Stimulated activated naive B cell treated with anti-CD40 and anti-IgM and Interleukin-4, amounts not matched to agents 10 μg/mL and 1 μg/mL and 100 μg/mL, for 72 hours (primary cell): ENCODE measurements at regions not wholly inside any gene's neighbourhood (a gene's known extent, or its start where the extent isn't known, plus 50 kb on each side); places are given as distances from the start of the nearest gene placed in this dataset.

Source experiments
- ATAC-seq, 2 donors: fragments of 150-1000 bp; cut with Tn5 transposase; replicated peaks; 2 replicates each; pipeline ENCODE4 v1.10.0; 2021; ENCODE audit warnings: moderate library complexity in 1 of 2
- DNase-seq: peaks from one replicate; pipeline ENCODE4 v3.0.0; 2021
- H3K27ac Mint-ChIP-seq: one replicate; pipeline ENCODE4 v1.8.0; 2022; ENCODE audit warnings: mild to moderate bottlenecking, mixed read lengths
- H3K27me3 Mint-ChIP-seq, 2 donors: one replicate each; pipeline ENCODE4 v1.8.0; 2022; ENCODE audit warnings: mixed read lengths in 2 of 2
- H3K36me3 Mint-ChIP-seq, 2 donors: one replicate each; pipeline ENCODE4 v1.8.0; 2022; ENCODE audit warnings: mixed read lengths in 2 of 2, mild to moderate bottlenecking in 1 of 2
- H3K4me1 Mint-ChIP-seq, 2 donors: one replicate each; pipeline ENCODE4 v1.8.0; 2022; ENCODE audit warnings: mixed read lengths in 2 of 2, mild to moderate bottlenecking in 1 of 2
- H3K4me3 Mint-ChIP-seq, 2 donors: one replicate each; pipeline ENCODE4 v1.8.0; 2022; ENCODE audit warnings: mild to moderate bottlenecking in 2 of 2, mixed read lengths in 2 of 2, moderate library complexity in 1 of 2
- H3K9me3 Mint-ChIP-seq, 2 donors: one replicate each; pipeline ENCODE4 v1.8.0; 2022; ENCODE audit warnings: mixed read lengths in 2 of 2, mild to moderate bottlenecking in 1 of 2

GRCh38 chr7:15967121-15967520 is 280.6 kb upstream of the MEOX2 start:
- no peaks in the 10 kb centered on the region for H3K36me3 Mint-ChIP-seq
- no peaks in the 10 kb centered on the region for H3K9me3 Mint-ChIP-seq
- no peak for DNase-seq
- ATAC-seq, result no peak
- no peak overlapping the region for H3K27ac Mint-ChIP-seq
- H3K27me3 Mint-ChIP-seq, result no peaks in the 10 kb centered on the region
- H3K4me1 Mint-ChIP-seq, result no peaks in the 10 kb centered on the region
- H3K4me3 Mint-ChIP-seq, result no peak overlapping the region

DNA sequence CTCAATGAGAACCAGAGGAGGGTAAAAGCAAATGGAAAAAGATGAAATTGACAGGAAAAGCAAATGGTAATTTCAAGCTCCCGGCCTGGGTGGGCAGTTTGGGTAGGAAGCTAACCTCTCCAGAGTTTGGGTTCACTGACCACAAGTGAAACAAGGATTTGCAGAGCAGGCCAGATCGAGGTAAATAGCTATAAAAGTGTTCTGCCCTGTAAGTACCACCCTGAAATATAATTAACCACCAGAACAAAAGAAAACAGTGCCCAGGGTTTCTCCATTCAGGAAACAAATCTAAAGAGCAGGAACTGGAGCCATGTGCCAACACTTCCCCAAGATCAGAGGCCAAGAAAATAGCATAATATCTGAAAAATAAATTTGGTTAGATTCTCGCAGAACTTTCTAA is 276.7 kb upstream of the MEOX2 start:
- no peaks in the 10 kb centered on the region for H3K36me3 Mint-ChIP-seq
- no peak overlapping the region for H3K4me3 Mint-ChIP-seq
- H3K27ac Mint-ChIP-seq, result no peak overlapping the region
- no peaks in the 10 kb centered on the region for H3K27me3 Mint-ChIP-seq
- no peaks in the 10 kb centered on the region for H3K4me1 Mint-ChIP-seq
- ATAC-seq, result no peak
- DNase-seq, result no peak
- peaks cover 0 to 5% of the 10 kb centered on the region in 2 donors for H3K9me3 Mint-ChIP-seq

DNA sequence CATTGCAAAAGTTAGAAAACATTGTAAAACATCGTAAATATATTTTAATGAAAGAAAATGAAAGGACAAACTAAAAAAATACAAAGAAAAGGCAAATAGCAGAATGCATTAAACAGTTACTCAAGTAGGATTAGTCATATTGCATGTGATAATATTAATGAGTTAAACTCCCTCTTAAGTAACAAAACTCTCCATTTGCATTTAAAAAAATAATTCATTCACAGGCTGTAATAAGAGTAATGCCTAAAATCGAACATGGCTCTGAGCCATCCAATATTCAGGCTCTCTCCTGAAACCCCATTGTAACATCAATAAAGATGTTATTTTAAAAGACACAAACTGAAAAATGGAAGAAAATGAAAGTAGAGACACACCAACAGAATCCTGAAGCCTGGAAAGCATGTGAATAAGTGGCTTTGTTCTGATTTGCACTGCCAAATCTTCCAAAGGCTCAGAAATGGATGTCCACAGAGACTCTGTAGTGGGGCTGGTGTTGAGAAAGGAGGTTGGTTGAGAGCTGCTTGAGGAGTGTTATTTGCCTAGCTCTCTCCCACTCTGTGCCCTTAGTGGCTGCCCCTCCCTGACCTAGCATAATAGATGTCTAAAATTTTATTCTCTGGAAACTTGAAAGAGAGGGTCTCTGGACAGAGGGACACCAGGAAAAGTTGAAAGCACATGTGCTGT is 268.3 kb upstream of the MEOX2 start:
- Mint-ChIP-seq H3K36me3 (no peaks in the 10 kb centered on the region), H3K27ac (no peak overlapping the region), H3K9me3 (peaks cover 0 to 10% of the 10 kb centered on the region in 2 donors), H3K4me3 (no peak overlapping the region), H3K4me1 (no peaks in the 10 kb centered on the region), H3K27me3 (no peaks in the 10 kb centered on the region)
- DNase-seq, result no peak
- no peak for ATAC-seq

DNA sequence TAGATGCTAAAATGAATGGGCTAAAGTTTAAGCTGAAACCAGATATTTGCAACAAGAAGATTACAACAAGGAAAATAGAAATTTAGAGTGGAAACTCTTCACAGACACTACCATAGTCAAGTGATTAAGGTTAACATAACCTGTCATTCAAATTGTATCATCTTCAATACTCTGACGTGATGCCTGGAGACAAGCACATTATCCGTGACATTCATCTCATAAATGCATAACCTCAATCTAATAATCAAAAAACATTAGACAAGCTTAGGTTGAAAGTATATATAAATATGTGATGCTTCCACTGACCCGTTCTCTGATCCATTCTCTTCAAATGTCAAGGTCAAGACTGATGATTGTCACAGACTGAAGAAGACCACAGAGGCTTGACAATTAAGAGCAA is 263.8 kb upstream of the MEOX2 start:
- no peak overlapping the region for H3K27ac Mint-ChIP-seq
- no peaks in the 10 kb centered on the region for H3K27me3 Mint-ChIP-seq
- H3K9me3 Mint-ChIP-seq, result peaks cover 0 to 1% of the 10 kb centered on the region in 2 donors
- DNase-seq (no peak), ATAC-seq (no peak)
- no peaks in the 10 kb centered on the region for H3K4me1 Mint-ChIP-seq
- H3K4me3 Mint-ChIP-seq, result no peak overlapping the region
- H3K36me3 Mint-ChIP-seq, result no peaks in the 10 kb centered on the region

DNA sequence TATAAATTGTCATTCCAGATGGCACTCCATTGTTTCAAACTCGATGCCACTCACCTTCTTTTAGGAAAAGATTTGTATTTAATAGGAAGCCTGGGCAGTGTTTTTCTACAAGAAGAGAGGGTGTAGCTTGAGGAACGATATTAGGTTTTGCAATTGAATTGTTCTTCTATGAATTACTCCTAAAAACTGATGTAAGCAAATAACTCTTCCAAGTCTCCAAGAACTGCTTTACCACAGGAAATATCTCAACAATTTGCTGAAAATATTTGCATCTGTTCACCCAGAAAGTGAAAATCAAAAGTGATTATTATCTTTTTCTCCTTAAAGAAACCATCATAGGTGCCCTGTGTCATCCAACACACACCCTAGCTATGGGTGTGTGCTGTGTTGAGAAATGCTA is 261.3 kb upstream of the MEOX2 start:
- Mint-ChIP-seq H3K9me3 (no peaks in the 10 kb centered on the region), H3K27ac (no peak overlapping the region), H3K27me3 (no peaks in the 10 kb centered on the region), H3K36me3 (no peaks in the 10 kb centered on the region), H3K4me3 (no peak overlapping the region), H3K4me1 (no peaks in the 10 kb centered on the region)
- DNase-seq, result no peak
- ATAC-seq, result no peak

GRCh38 chr7:15938115-15938514 is 251.6 kb upstream of the MEOX2 start:
- H3K9me3 Mint-ChIP-seq, result peaks cover 0 to 4% of the 10 kb centered on the region in 2 donors
- no peak overlapping the region for H3K4me3 Mint-ChIP-seq
- no peak overlapping the region for H3K27ac Mint-ChIP-seq
- DNase-seq (no peak), ATAC-seq (no peak)
- H3K36me3 Mint-ChIP-seq, result no peaks in the 10 kb centered on the region
- H3K27me3 Mint-ChIP-seq, result no peaks in the 10 kb centered on the region
- H3K4me1 Mint-ChIP-seq, result no peaks in the 10 kb centered on the region

DNA sequence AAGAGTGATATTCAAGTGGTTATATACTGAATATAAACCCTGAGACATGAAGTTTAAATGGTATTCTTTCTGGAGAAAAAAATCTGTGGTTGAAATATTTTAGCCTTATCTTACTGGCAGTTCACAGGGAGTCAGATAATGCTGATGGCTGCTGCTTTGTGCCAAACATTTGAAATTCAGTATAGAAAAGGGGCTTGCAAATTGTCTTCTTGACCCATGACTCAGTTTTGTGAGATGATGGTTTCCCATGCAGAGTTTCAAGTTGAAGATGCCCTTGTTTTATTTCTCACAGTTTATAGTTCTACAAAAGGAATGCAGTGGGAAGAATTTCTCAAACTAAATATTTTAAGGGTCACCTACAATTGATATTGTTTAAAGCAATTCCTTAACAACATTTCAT is 251.1 kb upstream of the MEOX2 start:
- Mint-ChIP-seq H3K4me1 (no peaks in the 10 kb centered on the region), H3K9me3 (peaks cover 0 to 4% of the 10 kb centered on the region in 2 donors), H3K27ac (no peak overlapping the region), H3K27me3 (no peaks in the 10 kb centered on the region), H3K36me3 (no peaks in the 10 kb centered on the region), H3K4me3 (no peak overlapping the region)
- ATAC-seq (no peak), DNase-seq (no peak)

- ATAC-seq, result no peak
- Mint-ChIP-seq H3K36me3 (no peaks in the 10 kb centered on the region), H3K4me1 (no peaks in the 10 kb centered on the region), H3K9me3 (peaks cover 0 to 4% of the 10 kb centered on the region in 2 donors), H3K27ac (no peak overlapping the region), H3K4me3 (no peak overlapping the region), H3K27me3 (no peaks in the 10 kb centered on the region)
- no peak for DNase-seq
Measured at GRCh38 chr7:15936991-15937390, 250.5 kb upstream of the MEOX2 start.

DNA sequence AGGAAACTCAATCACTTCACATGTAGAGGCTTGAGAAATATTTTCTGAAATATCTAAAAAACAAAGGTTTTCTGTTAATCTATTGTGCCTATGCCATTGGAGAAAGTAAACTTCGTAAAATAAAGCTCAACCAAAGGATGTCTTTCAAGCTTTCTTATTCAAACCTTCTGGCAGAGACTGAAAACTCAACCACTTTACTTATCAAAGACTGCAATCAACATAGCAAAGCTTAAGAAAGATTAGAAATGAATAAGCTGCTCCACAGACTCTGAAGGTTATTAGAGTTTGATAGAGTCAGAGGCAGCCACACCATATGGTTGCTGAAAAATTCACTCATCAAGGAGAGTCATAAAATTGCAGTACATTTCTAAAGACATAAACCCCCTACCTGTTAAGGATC is 245.8 kb upstream of the MEOX2 start:
- no peaks in the 10 kb centered on the region for H3K27me3 Mint-ChIP-seq
- no peak overlapping the region for H3K4me3 Mint-ChIP-seq
- DNase-seq (no peak), ATAC-seq (no peak)
- peaks cover 0 to 2% of the 10 kb centered on the region in 2 donors for H3K9me3 Mint-ChIP-seq
- no peak overlapping the region for H3K27ac Mint-ChIP-seq
- no peaks in the 10 kb centered on the region for H3K4me1 Mint-ChIP-seq
- H3K36me3 Mint-ChIP-seq, result no peaks in the 10 kb centered on the region

DNA sequence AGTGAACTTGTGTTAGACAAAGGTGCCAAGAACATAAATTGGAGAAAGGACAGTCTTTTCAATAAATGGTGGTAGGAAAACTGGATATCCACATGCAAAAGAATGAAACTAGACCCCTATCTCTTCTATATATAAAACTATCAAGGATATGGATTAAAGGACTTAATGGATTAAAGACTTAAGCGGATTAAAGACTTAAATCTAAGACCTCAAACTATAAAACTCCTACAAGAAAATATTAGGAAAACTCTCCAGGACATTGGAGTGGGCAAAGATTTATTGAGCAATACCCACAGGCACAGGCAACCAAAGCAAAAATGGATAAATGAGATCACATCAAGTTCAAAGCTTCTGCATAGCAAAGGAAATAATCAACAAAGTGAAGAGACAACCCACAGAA is 242.9 kb upstream of the MEOX2 start:
- H3K27ac Mint-ChIP-seq, result no peak overlapping the region
- H3K4me3 Mint-ChIP-seq, result no peak overlapping the region
- ATAC-seq, result no peak
- no peaks in the 10 kb centered on the region for H3K36me3 Mint-ChIP-seq
- DNase-seq, result no peak
- H3K9me3 Mint-ChIP-seq, result peaks cover 2 to 4% of the 10 kb centered on the region in 2 donors
- H3K27me3 Mint-ChIP-seq, result no peaks in the 10 kb centered on the region
- H3K4me1 Mint-ChIP-seq, result no peaks in the 10 kb centered on the region

GRCh38 chr7:15925608-15926007 is 239.1 kb upstream of the MEOX2 start:
- no peak overlapping the region for H3K27ac Mint-ChIP-seq
- peak; percentile 39 to 57 for ATAC-seq
- no peak for DNase-seq
- no peaks in the 10 kb centered on the region for H3K27me3 Mint-ChIP-seq
- H3K9me3 Mint-ChIP-seq, result peaks cover 2 to 4% of the 10 kb centered on the region in 2 donors
- no peaks in the 10 kb centered on the region for H3K4me1 Mint-ChIP-seq
- no peaks in the 10 kb centered on the region for H3K36me3 Mint-ChIP-seq
- H3K4me3 Mint-ChIP-seq, result no peak overlapping the region

DNA sequence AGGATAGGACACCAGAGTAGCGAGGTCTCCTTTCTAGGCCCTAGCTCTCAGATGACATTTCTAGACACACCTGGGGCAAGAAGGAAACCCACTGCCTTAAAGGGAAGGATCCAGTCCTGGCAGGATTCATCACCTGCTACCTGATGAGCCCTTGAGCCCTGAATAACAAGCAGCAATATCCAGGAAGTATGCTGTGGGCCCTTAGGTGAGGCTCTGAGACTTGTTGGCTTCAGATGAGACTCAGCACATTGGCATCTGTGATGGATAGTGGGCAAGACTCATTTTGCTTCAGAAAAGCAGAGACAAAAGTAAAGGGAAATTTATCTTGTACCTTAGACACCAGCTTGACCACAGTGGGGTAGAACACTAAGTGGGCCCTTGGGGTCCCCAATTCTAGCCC is 238.4 kb upstream of the MEOX2 start:
- DNase-seq (no peak), ATAC-seq (no peak)
- no peak overlapping the region for H3K4me3 Mint-ChIP-seq

GRCh38 chr7:15922002-15922401 is 235.5 kb upstream of the MEOX2 start:
- H3K9me3 Mint-ChIP-seq, result peaks cover 0 to 4% of the 10 kb centered on the region in 2 donors
- no peak for DNase-seq
- ATAC-seq, result no peak
- H3K36me3 Mint-ChIP-seq, result no peaks in the 10 kb centered on the region
- no peak overlapping the region for H3K27ac Mint-ChIP-seq
- H3K4me1 Mint-ChIP-seq, result no peaks in the 10 kb centered on the region
- H3K4me3 Mint-ChIP-seq, result no peak overlapping the region
- H3K27me3 Mint-ChIP-seq, result no peaks in the 10 kb centered on the region

More for the DNA sequence above, 238.4 kb upstream of the MEOX2 start:
- peaks cover 2 to 4% of the 10 kb centered on the region in 2 donors for H3K9me3 Mint-ChIP-seq
- H3K27ac Mint-ChIP-seq, result no peak overlapping the region
- H3K4me1 Mint-ChIP-seq, result no peaks in the 10 kb centered on the region
- H3K27me3 Mint-ChIP-seq, result no peaks in the 10 kb centered on the region
- no peaks in the 10 kb centered on the region for H3K36me3 Mint-ChIP-seq

GRCh38 chr7:15921576-15921975 is 235.1 kb upstream of the MEOX2 start:
- peaks cover 0 to 3% of the 10 kb centered on the region in 2 donors for H3K4me1 Mint-ChIP-seq
- H3K27me3 Mint-ChIP-seq, result no peaks in the 10 kb centered on the region
- ATAC-seq (no peak), DNase-seq (no peak)
- H3K9me3 Mint-ChIP-seq, result peaks cover 0 to 3% of the 10 kb centered on the region in 2 donors
- no peaks in the 10 kb centered on the region for H3K36me3 Mint-ChIP-seq
- no peak overlapping the region for H3K4me3 Mint-ChIP-seq
- no peak overlapping the region for H3K27ac Mint-ChIP-seq

DNA sequence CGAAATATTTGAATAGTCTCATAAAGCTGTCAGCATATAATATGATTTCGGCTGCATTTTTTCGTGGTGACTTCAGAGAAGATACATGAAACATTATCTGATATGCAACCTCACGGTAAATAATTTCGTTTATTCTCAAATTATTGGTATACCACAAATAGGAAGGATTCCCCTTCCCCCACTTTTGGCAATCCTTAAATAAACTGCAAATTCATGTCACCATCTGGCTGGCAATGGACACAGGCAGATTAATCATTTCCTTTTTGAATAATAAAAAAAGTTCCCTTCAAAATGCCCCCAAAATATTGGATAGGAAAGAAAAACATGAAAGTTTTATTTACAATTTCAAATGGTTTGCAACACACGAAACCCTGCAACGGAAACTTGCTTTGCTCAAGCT is 234.5 kb upstream of the MEOX2 start:
- Mint-ChIP-seq H3K4me1 (peaks cover 0 to 6% of the 10 kb centered on the region in 2 donors), H3K36me3 (no peaks in the 10 kb centered on the region), H3K27me3 (no peaks in the 10 kb centered on the region), H3K9me3 (no peaks in the 10 kb centered on the region), H3K27ac (no peak overlapping the region), H3K4me3 (no peak overlapping the region)
- ATAC-seq, result no peak
- no peak for DNase-seq
